HepG2 (cell line): ENCODE measurements at regions not wholly inside any gene's neighbourhood (a gene's known extent, or its start where the extent isn't known, plus 50 kb on each side); places are given as distances from the start of the nearest gene placed in this dataset.

Experiments used
- ATAC-seq: fragments of 200-7000 bp; cut with Tn5 transposase; 3 replicates; pipeline ENCODE4 v1.9.1; 2020; ENCODE audit warnings: mild to moderate bottlenecking, moderate library complexity
- BruUV-seq: library from RNA; stranded (reverse); fragments of 400-500 nt; replicated peaks from 2 replicates; lab custom pipeline; 2021; lab: Mats Ljungman, UMichigan
- CTCF ChIA-PET: fragments of 300-600 bp; formaldehyde crosslinking; extraction: SDS; loops from one replicate; lab custom pipeline; 2021; ENCODE audit warnings: low total read pairs, inconsistent platforms, low intra/inter-chr PET ratio; lab: Yijun Ruan, JAX
- POLR2A ChIA-PET: fragments of 350-600 bp; sonication (Branson Sonifier 250); formaldehyde crosslinking; loops from one replicate; lab custom pipeline; 2020; ENCODE audit warnings: antibody characterized with exemption, inconsistent platforms; lab: Yijun Ruan, JAX
- DNase-seq: peaks from one replicate; pipeline ENCODE4 v3.0.0-alpha.2; 2015; ENCODE audit warnings: low spot score
- FAIRE-seq: peaks from 3 replicates; lab custom pipeline; 2011; peaks lifted over from hg19 to GRCh38; lab: Jason Lieb, UNC
- H2AFZ ChIP-seq: one replicate; pipeline ENCODE4 v1.6.1; 2011; ENCODE audit warnings: low read length, inconsistent platforms
- H3K27ac ChIP-seq: fragments of 300-600 bp; 3 replicates; pipeline ENCODE4 v1.8.0; 2011; ENCODE audit warnings: mixed run types, mild to moderate bottlenecking, mixed read lengths, low read length, inconsistent platforms; ENCODE audit not compliant: insufficient read depth; ENCODE audit errors: extremely low read length
- H3K27me3 ChIP-seq, 2 experiments: fragments of 200-600 bp in 1 of 2; 2 replicates in 1 of 2; 3 replicates in 1 of 2; pipeline versions ENCODE4 v1.6.0 to v1.8.0; 2011; ENCODE audit warnings: low read length in 2 of 2, mild to moderate bottlenecking in 2 of 2, moderate library complexity in 2 of 2, inconsistent platforms in 1 of 2; ENCODE audit not compliant: insufficient read depth in 2 of 2, control insufficient read depth in 1 of 2
- H3K36me3 ChIP-seq, 2 experiments: fragments of 200-600 bp in 1 of 2; replicated peaks in 1 of 2; 2 replicates in 1 of 2; 3 replicates in 1 of 2; pipeline versions ENCODE4 v1.5.1 to v1.8.0; 2011; ENCODE audit warnings: low read length in 2 of 2, inconsistent platforms in 1 of 2; ENCODE audit not compliant: insufficient read depth in 2 of 2, control insufficient read depth in 1 of 2
- H3K4me1 ChIP-seq: 2 replicates; pipeline ENCODE4 v1.5.1; 2012; ENCODE audit warnings: low read length, inconsistent platforms; ENCODE audit not compliant: insufficient read depth
- H3K4me2 ChIP-seq: 2 replicates; pipeline ENCODE4 v1.6.0; 2011; ENCODE audit warnings: low read depth, low read length, inconsistent platforms
- H3K4me3 ChIP-seq, 3 experiments: fragments of 200-600 bp in 1 of 3; sonication (generic), shearing (Covaris generic) in 1 of 3; replicated peaks in 1 of 3; 2 replicates each; pipeline ENCODE4 v1.5.1; 2011 to 2016; ENCODE audit warnings: low read length in 3 of 3, inconsistent platforms in 2 of 3, low read depth in 2 of 3, mild to moderate bottlenecking in 2 of 3, control low read depth in 1 of 3, mixed read lengths in 1 of 3; ENCODE audit not compliant: insufficient read depth in 1 of 3
- H3K79me2 ChIP-seq: one replicate; pipeline ENCODE4 v1.6.1; 2011; ENCODE audit warnings: low read length, inconsistent platforms; ENCODE audit not compliant: insufficient read depth
- H3K9ac ChIP-seq: 2 replicates; pipeline ENCODE4 v1.6.0; 2011; ENCODE audit warnings: mild to moderate bottlenecking, low read depth, low read length, inconsistent platforms; ENCODE audit not compliant: insufficient read depth
- H3K9me3 ChIP-seq: 2 replicates; pipeline ENCODE4 v1.5.1; 2012; ENCODE audit warnings: mild to moderate bottlenecking, low read length
- H4K20me1 ChIP-seq: 2 replicates; pipeline ENCODE4 v1.6.0; 2011; ENCODE audit warnings: inconsistent platforms, mild to moderate bottlenecking, low read length, moderate library complexity; ENCODE audit not compliant: insufficient read depth
- ATF6 ChIP-seq: sonication (generic); formaldehyde crosslinking; conservative IDR thresholded peaks from 2 replicates; pipeline ENCODE4 v1.4.0; 2020; ENCODE audit warnings: missing genetic modification reagents
- GPN1 ChIP-seq: sonication (generic); formaldehyde crosslinking; IDR thresholded peaks from 2 replicates; pipeline ENCODE4 v1.5.1; 2020; ENCODE audit warnings: missing genetic modification reagents, borderline replicate concordance
- HOXA9 ChIP-seq: sonication (generic); formaldehyde crosslinking; IDR thresholded peaks from 2 replicates; pipeline ENCODE4 v1.8.1; 2022; ENCODE audit warnings: missing genetic modification reagents, mild to moderate bottlenecking, moderate library complexity, borderline replicate concordance
- NFRKB ChIP-seq: fragments of 450-650 bp; IDR thresholded peaks from 2 replicates; pipeline ENCODE4 v1.6.1; 2017
- REL ChIP-seq: sonication (generic); formaldehyde crosslinking; conservative IDR thresholded peaks from 2 replicates; pipeline ENCODE4 v1.8.0; 2022; ENCODE audit warnings: mild to moderate bottlenecking, missing genetic modification reagents, moderate library complexity
- RFXANK ChIP-seq: IDR thresholded peaks from 2 replicates; pipeline ENCODE4 v1.6.1; 2016
- SALL1 ChIP-seq: sonication (generic); formaldehyde crosslinking; IDR thresholded peaks from 2 replicates; pipeline ENCODE4 v1.8.0; 2022; ENCODE audit warnings: mild to moderate bottlenecking, missing genetic modification reagents
- SMARCC2 ChIP-seq: fragments of 450-650 bp; IDR thresholded peaks from 2 replicates; pipeline ENCODE4 v1.6.1; 2017; ENCODE audit warnings: antibody characterized with exemption, mild to moderate bottlenecking
- ZNF333 ChIP-seq: sonication (generic); formaldehyde crosslinking; IDR thresholded peaks from 2 replicates; pipeline ENCODE4 v1.4.0; 2020; ENCODE audit warnings: mild to moderate bottlenecking, missing genetic modification reagents, borderline replicate concordance
- ZNF746 ChIP-seq: sonication (generic); formaldehyde crosslinking; IDR thresholded peaks from 2 replicates; pipeline ENCODE4 v1.8.0; 2022; ENCODE audit warnings: mild to moderate bottlenecking, missing genetic modification reagents
- WGBS: methylation state at CpG from one replicate; pipeline ENCODE4 v1.1.6; 2017; ENCODE audit warnings: low lambda C conversion rate; 5-methylcytosine and 5-hydroxymethylcytosine counted together
- in situ Hi-C: cut with HindIII; loops from 2 replicates; pipeline ENCODE4 v1.10.0; 2017; ENCODE audit warnings: low pct_unique_long_range_greater_than_20kb; ENCODE audit not compliant: extremely low pct_ligation_motif_present
- intact Hi-C: fragments of 100-400 bp; cut with micrococcal nuclease; formaldehyde crosslinking; loops from one replicate; pipeline ENCODE4 v1.10.0; 2022; ENCODE audit not compliant: unreplicated experiment
- TF ChIP-seq, protein P1 (sequence below): sonication (generic); formaldehyde crosslinking; IDR thresholded peaks from 2 replicates; pipeline ENCODE4 v1.4.0; 2020; ENCODE audit warnings: missing genetic modification reagents, borderline replicate concordance
- TF ChIP-seq, protein P2 (sequence below): IDR thresholded peaks from 2 replicates; pipeline ENCODE4 v1.6.1; 2016; ENCODE audit warnings: missing genetic modification reagents, missing compliant biosample characterization

DNA sequence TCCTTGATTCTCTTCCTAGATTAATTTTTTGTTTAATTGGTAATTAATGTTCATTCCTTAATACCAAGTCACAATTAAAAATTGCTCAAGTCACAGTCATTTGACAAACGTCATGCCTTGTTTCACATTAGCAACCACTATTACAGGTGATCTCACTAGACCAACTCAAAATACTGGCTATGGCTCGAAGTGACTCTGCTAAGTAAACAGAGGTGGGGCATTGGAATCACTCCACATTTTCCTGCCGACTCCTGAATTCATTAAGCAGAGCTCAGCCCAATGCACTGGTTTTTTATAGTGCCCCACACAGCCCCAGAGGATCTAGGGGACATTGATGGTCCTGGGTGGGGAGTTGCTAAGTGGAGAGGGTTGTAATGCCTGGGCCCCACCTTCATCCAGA lies 201.2 kb upstream of the NSMCE3 start:
- Histone ChIP-seq H4K20me1 (no peaks in the 10 kb centered on the region), H3K27me3 (peaks cover 0 to 1% of the 10 kb centered on the region in 2 experiments; a peak in 2 of 5 replicates), H3K4me2 (no peak overlapping the region), H3K79me2 (no peaks in the 10 kb centered on the region), H2AFZ (no peak overlapping the region), H3K27ac (no peak overlapping the region), H3K4me3 (no peak overlapping the region), H3K36me3 (no peaks in the 10 kb centered on the region), H3K9ac (no peak overlapping the region), H3K9me3 (no peaks in the 10 kb centered on the region), H3K4me1 (no peaks in the 10 kb centered on the region)
- no TSS peak for BruUV-seq
- intact Hi-C loops: no loop called here
- ChIA-PET CTCF (no interaction called here), POLR2A (no interaction called here)
- DNase-seq: no peak
- ATAC-seq: no peak
- no peak for TF ChIP-seq ZNF746 (CRISPR knock-in tag)
- no peak for TF ChIP-seq NFRKB
- no peak for TF ChIP-seq SMARCC2
- no peak for TF ChIP-seq RFXANK
- TF ChIP-seq, protein P1, sequence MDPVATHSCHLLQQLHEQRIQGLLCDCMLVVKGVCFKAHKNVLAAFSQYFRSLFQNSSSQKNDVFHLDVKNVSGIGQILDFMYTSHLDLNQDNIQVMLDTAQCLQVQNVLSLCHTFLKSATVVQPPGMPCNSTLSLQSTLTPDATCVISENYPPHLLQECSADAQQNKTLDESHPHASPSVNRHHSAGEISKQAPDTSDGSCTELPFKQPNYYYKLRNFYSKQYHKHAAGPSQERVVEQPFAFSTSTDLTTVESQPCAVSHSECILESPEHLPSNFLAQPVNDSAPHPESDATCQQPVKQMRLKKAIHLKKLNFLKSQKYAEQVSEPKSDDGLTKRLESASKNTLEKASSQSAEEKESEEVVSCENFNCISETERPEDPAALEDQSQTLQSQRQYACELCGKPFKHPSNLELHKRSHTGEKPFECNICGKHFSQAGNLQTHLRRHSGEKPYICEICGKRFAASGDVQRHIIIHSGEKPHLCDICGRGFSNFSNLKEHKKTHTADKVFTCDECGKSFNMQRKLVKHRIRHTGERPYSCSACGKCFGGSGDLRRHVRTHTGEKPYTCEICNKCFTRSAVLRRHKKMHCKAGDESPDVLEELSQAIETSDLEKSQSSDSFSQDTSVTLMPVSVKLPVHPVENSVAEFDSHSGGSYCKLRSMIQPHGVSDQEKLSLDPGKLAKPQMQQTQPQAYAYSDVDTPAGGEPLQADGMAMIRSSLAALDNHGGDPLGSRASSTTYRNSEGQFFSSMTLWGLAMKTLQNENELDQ (CRISPR knock-in tag): no peak
- TF ChIP-seq ZNF333: no peak
- TF ChIP-seq HOXA9 (CRISPR knock-in tag): no peak
- no peak for TF ChIP-seq SALL1
- no peak for TF ChIP-seq ATF6
- TF ChIP-seq, protein P2, sequence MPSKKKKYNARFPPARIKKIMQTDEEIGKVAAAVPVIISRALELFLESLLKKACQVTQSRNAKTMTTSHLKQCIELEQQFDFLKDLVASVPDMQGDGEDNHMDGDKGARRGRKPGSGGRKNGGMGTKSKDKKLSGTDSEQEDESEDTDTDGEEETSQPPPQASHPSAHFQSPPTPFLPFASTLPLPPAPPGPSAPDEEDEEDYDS (CRISPR knock-in tag): no peak
- no peak for TF ChIP-seq REL (CRISPR knock-in tag)
- TF ChIP-seq GPN1: no peak
- no peak for FAIRE-seq
- WGBS: 13% methylated on average over 3 of the region's 3 CpGs
- in situ Hi-C loops: no loop called here
